ENCODE measurements at regions not wholly inside any gene's neighbourhood (a gene's known extent, or its start where the extent isn't known, plus 50 kb on each side); places are given as distances from the start of the nearest gene placed in this dataset.

- no peak for FAIRE-seq
- H3K27ac ChIP-seq (ENCODE audit: low read depth in 2 of 2, low read length in 2 of 2), result no peak overlapping the region
Measured at GRCh38 chr1:56430141-56430839, 149.1 kb downstream of the PLPP3 start.

GRCh38 chr1:56429288-56429687, 150.1 kb downstream of the PLPP3 start:
- H3K27ac ChIP-seq (ENCODE audit: low read depth in 2 of 2, low read length in 2 of 2), result no peak overlapping the region
- DNase-seq (no peak), FAIRE-seq (no peak)
- intact Hi-C loops (cut with DNase I), result no loop called here
- no peaks in the 10 kb centered on the region for H3K27me3 ChIP-seq (ENCODE audit: control insufficient read depth, insufficient read depth, low read length)
- H3K4me3 ChIP-seq (ENCODE audit: low read length in 3 of 3), result no peak overlapping the region
- no peaks in the 10 kb centered on the region for H3K36me3 ChIP-seq (ENCODE audit: control insufficient read depth in 2 of 3, insufficient read depth in 3 of 3, low read length in 3 of 3)
- no peak overlapping the region for H3K9ac ChIP-seq (ENCODE audit: low read length in 3 of 3)
- H3K4me1 ChIP-seq (ENCODE audit: control insufficient read depth in 2 of 3, insufficient read depth in 2 of 3, low read depth in 1 of 3, low read length in 3 of 3), result peaks cover 3 to 26% (median 17%) of the 10 kb centered on the region in 3 donors
- no peak for TF ChIP-seq CTCF (IDR thresholded peaks at IDR 0.05; ENCODE audit: borderline replicate concordance, extremely low read depth, insufficient read depth)
- H3K9me3 ChIP-seq (ENCODE audit: control insufficient read depth in 2 of 3, insufficient read depth in 1 of 3, low read length in 3 of 3), result no peaks in the 10 kb centered on the region

More at GRCh38 chr1:56430141-56430839, 149.1 kb downstream of the PLPP3 start:
- intact Hi-C loops (cut with DNase I), result no loop called here
- no peaks in the 10 kb centered on the region for H3K36me3 ChIP-seq (ENCODE audit: control insufficient read depth in 2 of 3, insufficient read depth in 3 of 3, low read length in 3 of 3)
- no peaks in the 10 kb centered on the region for H3K27me3 ChIP-seq (ENCODE audit: control insufficient read depth, insufficient read depth, low read length)
- no peak overlapping the region for H3K9ac ChIP-seq (ENCODE audit: low read length in 3 of 3)
- no peak overlapping the region for H3K4me3 ChIP-seq (ENCODE audit: low read length in 3 of 3)
- TF ChIP-seq CTCF (IDR thresholded peaks at IDR 0.05; ENCODE audit: borderline replicate concordance, extremely low read depth, insufficient read depth), result no peak
- H3K9me3 ChIP-seq (ENCODE audit: control insufficient read depth in 2 of 3, insufficient read depth in 1 of 3, low read length in 3 of 3), result no peaks in the 10 kb centered on the region
- peaks cover 3 to 19% (median 7%) of the 10 kb centered on the region in 3 donors for H3K4me1 ChIP-seq (ENCODE audit: control insufficient read depth in 2 of 3, insufficient read depth in 2 of 3, low read depth in 1 of 3, low read length in 3 of 3)
- no peak for DNase-seq

- intact Hi-C loops (cut with DNase I), result no loop called here
- Histone ChIP-seq H3K27ac (ENCODE audit: low read depth in 2 of 2, low read length in 2 of 2) (no peak overlapping the region), H3K4me1 (ENCODE audit: control insufficient read depth in 2 of 3, insufficient read depth in 2 of 3, low read depth in 1 of 3, low read length in 3 of 3) (peaks cover 2 to 14% (median 14%) of the 10 kb centered on the region in 3 donors), H3K4me3 (ENCODE audit: low read length in 3 of 3) (no peak overlapping the region), H3K9ac (ENCODE audit: low read length in 3 of 3) (no peak overlapping the region), H3K9me3 (ENCODE audit: control insufficient read depth in 2 of 3, insufficient read depth in 1 of 3, low read length in 3 of 3) (no peaks in the 10 kb centered on the region), H3K27me3 (ENCODE audit: control insufficient read depth, insufficient read depth, low read length) (no peaks in the 10 kb centered on the region), H3K36me3 (ENCODE audit: control insufficient read depth in 2 of 3, insufficient read depth in 3 of 3, low read length in 3 of 3) (no peaks in the 10 kb centered on the region)
- FAIRE-seq (no peak), DNase-seq (no peak)
- no peak for TF ChIP-seq CTCF (IDR thresholded peaks at IDR 0.05; ENCODE audit: borderline replicate concordance, extremely low read depth, insufficient read depth)
Measured at GRCh38 chr1:56426587-56427381, 152.6 kb downstream of the PLPP3 start.

All from kidney (tissue), 13 donors.